ENCODE measurements at regions not wholly inside any gene's neighbourhood (a gene's known extent, or its start where the extent isn't known, plus 50 kb on each side); places are given as distances from the start of the nearest gene placed in this dataset.

DNA sequence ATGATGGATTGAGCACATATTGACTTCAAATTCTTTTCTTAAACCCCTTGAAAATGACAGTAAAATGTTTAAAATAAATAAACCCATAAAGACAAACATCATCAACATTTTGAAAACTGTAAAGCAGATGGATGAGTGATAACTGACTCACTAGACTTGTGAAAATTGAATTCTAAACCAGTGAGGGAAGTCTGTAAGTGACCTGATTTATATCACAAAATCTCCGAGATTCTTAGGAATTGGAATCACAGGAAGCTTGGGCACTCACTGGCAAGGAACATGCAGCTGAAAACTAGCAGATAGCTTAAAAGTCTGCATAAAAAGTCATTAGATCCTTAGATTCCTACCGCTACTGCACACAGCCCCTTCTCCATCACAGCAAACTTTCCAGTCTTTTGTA is 51.3 kb upstream of the TSC22D1 start:
- no peak overlapping the region for H3K9ac ChIP-seq (ENCODE audit: low read depth in 1 of 2, low read length in 2 of 2)
- no peaks in the 10 kb centered on the region for H3K36me3 ChIP-seq (ENCODE audit: control insufficient read depth in 4 of 4, insufficient read depth in 3 of 4, low read depth in 1 of 4, low read length in 3 of 4)
- H3K27me3 ChIP-seq (ENCODE audit: control insufficient read depth in 4 of 4, insufficient read depth in 4 of 4, low read length in 3 of 4): no peaks in the 10 kb centered on the region
- no peak overlapping the region for H3K4me3 ChIP-seq (ENCODE audit: low read depth in 1 of 3, low read length in 3 of 3)
- no peaks in the 10 kb centered on the region for H3K9me3 ChIP-seq (ENCODE audit: control insufficient read depth in 4 of 4, low read length in 3 of 4)
- DNase-seq (ENCODE audit: low spot score): no peak
- no peak overlapping the region for H3K27ac ChIP-seq (ENCODE audit: low read depth in 1 of 2, low read length in 2 of 2)
- WGBS: 87% methylated on average over 2 of the region's 2 CpGs
- TF ChIP-seq, protein P1, sequence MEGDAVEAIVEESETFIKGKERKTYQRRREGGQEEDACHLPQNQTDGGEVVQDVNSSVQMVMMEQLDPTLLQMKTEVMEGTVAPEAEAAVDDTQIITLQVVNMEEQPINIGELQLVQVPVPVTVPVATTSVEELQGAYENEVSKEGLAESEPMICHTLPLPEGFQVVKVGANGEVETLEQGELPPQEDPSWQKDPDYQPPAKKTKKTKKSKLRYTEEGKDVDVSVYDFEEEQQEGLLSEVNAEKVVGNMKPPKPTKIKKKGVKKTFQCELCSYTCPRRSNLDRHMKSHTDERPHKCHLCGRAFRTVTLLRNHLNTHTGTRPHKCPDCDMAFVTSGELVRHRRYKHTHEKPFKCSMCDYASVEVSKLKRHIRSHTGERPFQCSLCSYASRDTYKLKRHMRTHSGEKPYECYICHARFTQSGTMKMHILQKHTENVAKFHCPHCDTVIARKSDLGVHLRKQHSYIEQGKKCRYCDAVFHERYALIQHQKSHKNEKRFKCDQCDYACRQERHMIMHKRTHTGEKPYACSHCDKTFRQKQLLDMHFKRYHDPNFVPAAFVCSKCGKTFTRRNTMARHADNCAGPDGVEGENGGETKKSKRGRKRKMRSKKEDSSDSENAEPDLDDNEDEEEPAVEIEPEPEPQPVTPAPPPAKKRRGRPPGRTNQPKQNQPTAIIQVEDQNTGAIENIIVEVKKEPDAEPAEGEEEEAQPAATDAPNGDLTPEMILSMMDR (IDR thresholded peaks at IDR 0.05; ENCODE audit: low read depth, low read length, missing input control): no peak
- no peak for TF ChIP-seq YY1 (IDR thresholded peaks at IDR 0.05)
- TF ChIP-seq, protein P2, sequence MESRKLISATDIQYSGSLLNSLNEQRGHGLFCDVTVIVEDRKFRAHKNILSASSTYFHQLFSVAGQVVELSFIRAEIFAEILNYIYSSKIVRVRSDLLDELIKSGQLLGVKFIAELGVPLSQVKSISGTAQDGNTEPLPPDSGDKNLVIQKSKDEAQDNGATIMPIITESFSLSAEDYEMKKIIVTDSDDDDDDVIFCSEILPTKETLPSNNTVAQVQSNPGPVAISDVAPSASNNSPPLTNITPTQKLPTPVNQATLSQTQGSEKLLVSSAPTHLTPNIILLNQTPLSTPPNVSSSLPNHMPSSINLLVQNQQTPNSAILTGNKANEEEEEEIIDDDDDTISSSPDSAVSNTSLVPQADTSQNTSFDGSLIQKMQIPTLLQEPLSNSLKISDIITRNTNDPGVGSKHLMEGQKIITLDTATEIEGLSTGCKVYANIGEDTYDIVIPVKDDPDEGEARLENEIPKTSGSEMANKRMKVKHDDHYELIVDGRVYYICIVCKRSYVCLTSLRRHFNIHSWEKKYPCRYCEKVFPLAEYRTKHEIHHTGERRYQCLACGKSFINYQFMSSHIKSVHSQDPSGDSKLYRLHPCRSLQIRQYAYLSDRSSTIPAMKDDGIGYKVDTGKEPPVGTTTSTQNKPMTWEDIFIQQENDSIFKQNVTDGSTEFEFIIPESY (IDR thresholded peaks at IDR 0.05): no peak
- TF ChIP-seq, protein P3, sequence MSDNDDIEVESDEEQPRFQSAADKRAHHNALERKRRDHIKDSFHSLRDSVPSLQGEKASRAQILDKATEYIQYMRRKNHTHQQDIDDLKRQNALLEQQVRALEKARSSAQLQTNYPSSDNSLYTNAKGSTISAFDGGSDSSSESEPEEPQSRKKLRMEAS (IDR thresholded peaks at IDR 0.05): no peak
- no peak for TF ChIP-seq RAD21 (IDR thresholded peaks at IDR 0.05)
- TF ChIP-seq FOXA1 (IDR thresholded peaks at IDR 0.05): no peak
- TF ChIP-seq GABPA (IDR thresholded peaks at IDR 0.05 in 1 of 2, conservative IDR thresholded peaks at IDR 0.05 in 1 of 2): no peak
- no peak for TF ChIP-seq HNF4G (IDR thresholded peaks at IDR 0.05)
- no peak for TF ChIP-seq HNF4A (conservative IDR thresholded peaks at IDR 0.05)
- no peak for TF ChIP-seq SP1 (IDR thresholded peaks at IDR 0.05)
- no peak for TF ChIP-seq EGR1 (IDR thresholded peaks at IDR 0.05; ENCODE audit: low read depth in 2 of 2)
- no peak for TF ChIP-seq RXRA (IDR thresholded peaks at IDR 0.05)
- TF ChIP-seq, protein P4, sequence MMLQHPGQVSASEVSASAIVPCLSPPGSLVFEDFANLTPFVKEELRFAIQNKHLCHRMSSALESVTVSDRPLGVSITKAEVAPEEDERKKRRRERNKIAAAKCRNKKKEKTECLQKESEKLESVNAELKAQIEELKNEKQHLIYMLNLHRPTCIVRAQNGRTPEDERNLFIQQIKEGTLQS (IDR thresholded peaks at IDR 0.05): no peak
- no peak for TF ChIP-seq TAF1 (conservative IDR thresholded peaks at IDR 0.05)
- TF ChIP-seq JUND (IDR thresholded peaks at IDR 0.05): no peak
- TF ChIP-seq, protein P5, sequence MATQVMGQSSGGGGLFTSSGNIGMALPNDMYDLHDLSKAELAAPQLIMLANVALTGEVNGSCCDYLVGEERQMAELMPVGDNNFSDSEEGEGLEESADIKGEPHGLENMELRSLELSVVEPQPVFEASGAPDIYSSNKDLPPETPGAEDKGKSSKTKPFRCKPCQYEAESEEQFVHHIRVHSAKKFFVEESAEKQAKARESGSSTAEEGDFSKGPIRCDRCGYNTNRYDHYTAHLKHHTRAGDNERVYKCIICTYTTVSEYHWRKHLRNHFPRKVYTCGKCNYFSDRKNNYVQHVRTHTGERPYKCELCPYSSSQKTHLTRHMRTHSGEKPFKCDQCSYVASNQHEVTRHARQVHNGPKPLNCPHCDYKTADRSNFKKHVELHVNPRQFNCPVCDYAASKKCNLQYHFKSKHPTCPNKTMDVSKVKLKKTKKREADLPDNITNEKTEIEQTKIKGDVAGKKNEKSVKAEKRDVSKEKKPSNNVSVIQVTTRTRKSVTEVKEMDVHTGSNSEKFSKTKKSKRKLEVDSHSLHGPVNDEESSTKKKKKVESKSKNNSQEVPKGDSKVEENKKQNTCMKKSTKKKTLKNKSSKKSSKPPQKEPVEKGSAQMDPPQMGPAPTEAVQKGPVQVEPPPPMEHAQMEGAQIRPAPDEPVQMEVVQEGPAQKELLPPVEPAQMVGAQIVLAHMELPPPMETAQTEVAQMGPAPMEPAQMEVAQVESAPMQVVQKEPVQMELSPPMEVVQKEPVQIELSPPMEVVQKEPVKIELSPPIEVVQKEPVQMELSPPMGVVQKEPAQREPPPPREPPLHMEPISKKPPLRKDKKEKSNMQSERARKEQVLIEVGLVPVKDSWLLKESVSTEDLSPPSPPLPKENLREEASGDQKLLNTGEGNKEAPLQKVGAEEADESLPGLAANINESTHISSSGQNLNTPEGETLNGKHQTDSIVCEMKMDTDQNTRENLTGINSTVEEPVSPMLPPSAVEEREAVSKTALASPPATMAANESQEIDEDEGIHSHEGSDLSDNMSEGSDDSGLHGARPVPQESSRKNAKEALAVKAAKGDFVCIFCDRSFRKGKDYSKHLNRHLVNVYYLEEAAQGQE (IDR thresholded peaks at IDR 0.05): no peak
- H3K4me1 ChIP-seq (ENCODE audit: control insufficient read depth in 4 of 4, insufficient read depth in 4 of 4, low read length in 3 of 4): no peaks in the 10 kb centered on the region

DNA sequence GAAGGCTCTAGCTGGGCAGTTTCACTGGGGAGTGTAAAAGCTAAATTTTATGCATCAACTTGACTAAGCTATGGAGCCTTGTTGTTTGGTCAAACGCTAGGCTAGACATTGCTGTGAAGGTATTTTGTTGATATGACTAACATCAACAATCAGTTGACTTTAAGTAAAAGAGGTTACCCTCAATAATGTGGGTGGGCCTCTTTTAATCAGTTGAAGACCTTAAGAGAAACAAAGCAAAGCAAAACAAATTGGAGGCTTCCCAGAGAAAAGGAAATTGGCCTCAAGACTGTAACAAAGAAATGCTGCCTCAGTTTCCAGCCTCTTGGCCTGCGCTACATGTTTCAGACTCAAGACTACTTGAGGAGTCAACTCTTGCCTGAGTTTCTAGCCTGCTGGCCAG is 50.0 kb upstream of the TSC22D1 start:
- H3K9me3 ChIP-seq (ENCODE audit: control insufficient read depth in 4 of 4, low read length in 3 of 4): no peaks in the 10 kb centered on the region
- H3K4me1 ChIP-seq (ENCODE audit: control insufficient read depth in 4 of 4, insufficient read depth in 4 of 4, low read length in 3 of 4): no peaks in the 10 kb centered on the region
- no peaks in the 10 kb centered on the region for H3K27me3 ChIP-seq (ENCODE audit: control insufficient read depth in 4 of 4, insufficient read depth in 4 of 4, low read length in 3 of 4)
- no peak overlapping the region for H3K9ac ChIP-seq (ENCODE audit: low read depth in 1 of 2, low read length in 2 of 2)
- DNase-seq (ENCODE audit: low spot score): no peak
- H3K4me3 ChIP-seq (ENCODE audit: low read depth in 1 of 3, low read length in 3 of 3): no peak overlapping the region
- TF ChIP-seq TAF1 (conservative IDR thresholded peaks at IDR 0.05) (no peak), RAD21 (IDR thresholded peaks at IDR 0.05) (no peak), GABPA (IDR thresholded peaks at IDR 0.05 in 1 of 2, conservative IDR thresholded peaks at IDR 0.05 in 1 of 2) (no peak), EGR1 (IDR thresholded peaks at IDR 0.05; ENCODE audit: low read depth in 2 of 2) (no peak), RXRA (IDR thresholded peaks at IDR 0.05) (no peak)
- TF ChIP-seq, protein P4 (IDR thresholded peaks at IDR 0.05): no peak
- no peak overlapping the region for H3K27ac ChIP-seq (ENCODE audit: low read depth in 1 of 2, low read length in 2 of 2)
- 93% methylated on average over 2 of the region's 2 CpGs for WGBS
- H3K36me3 ChIP-seq (ENCODE audit: control insufficient read depth in 4 of 4, insufficient read depth in 3 of 4, low read depth in 1 of 4, low read length in 3 of 4): no peaks in the 10 kb centered on the region

All from liver (tissue), 8 donors.